ENCODE measurements at regions not wholly inside any gene's neighbourhood (a gene's known extent, or its start where the extent isn't known, plus 50 kb on each side); places are given as distances from the start of the nearest gene placed in this dataset.
A peak's percentile ranks its signal among the peaks of the same experiment; 100 is the strongest.

DNA sequence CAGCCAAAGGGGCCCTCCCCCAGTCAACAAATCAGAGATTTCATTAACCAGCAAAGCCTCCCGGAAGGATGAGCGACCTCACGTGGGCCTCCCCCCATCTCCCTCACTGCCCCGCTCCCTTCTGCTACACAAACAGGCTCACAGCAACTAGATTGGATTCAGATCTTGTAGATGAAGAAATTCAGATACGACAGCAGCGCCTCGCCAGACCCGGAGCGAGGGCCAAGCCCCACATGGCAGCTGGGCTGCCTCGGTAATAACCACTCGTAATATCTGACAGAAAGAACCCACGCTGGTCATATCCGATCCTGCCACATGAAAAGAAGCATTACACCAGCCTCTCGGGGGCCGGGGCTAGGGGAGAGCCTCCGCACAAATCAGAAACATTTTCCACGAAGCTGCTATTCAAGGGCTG is 581.3 kb downstream of the BCOR start:
- ATAC-seq, result no peak
- TF ChIP-seq, protein P1, sequence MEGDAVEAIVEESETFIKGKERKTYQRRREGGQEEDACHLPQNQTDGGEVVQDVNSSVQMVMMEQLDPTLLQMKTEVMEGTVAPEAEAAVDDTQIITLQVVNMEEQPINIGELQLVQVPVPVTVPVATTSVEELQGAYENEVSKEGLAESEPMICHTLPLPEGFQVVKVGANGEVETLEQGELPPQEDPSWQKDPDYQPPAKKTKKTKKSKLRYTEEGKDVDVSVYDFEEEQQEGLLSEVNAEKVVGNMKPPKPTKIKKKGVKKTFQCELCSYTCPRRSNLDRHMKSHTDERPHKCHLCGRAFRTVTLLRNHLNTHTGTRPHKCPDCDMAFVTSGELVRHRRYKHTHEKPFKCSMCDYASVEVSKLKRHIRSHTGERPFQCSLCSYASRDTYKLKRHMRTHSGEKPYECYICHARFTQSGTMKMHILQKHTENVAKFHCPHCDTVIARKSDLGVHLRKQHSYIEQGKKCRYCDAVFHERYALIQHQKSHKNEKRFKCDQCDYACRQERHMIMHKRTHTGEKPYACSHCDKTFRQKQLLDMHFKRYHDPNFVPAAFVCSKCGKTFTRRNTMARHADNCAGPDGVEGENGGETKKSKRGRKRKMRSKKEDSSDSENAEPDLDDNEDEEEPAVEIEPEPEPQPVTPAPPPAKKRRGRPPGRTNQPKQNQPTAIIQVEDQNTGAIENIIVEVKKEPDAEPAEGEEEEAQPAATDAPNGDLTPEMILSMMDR (IDR thresholded peaks at IDR 0.05), result no peak
- Histone ChIP-seq H3K27me3 (ENCODE audit: low read depth) (no peaks in the 10 kb centered on the region), H3K4me1 (no peaks in the 10 kb centered on the region), H3K36me3 (no peaks in the 10 kb centered on the region), H3K9me3 (no peaks in the 10 kb centered on the region), H3K4me3 (no peak overlapping the region), H3K27ac (no peak overlapping the region)
- DNase-seq, result no peak
- intact Hi-C loops (cut with DNase I), result no loop called here

DNA sequence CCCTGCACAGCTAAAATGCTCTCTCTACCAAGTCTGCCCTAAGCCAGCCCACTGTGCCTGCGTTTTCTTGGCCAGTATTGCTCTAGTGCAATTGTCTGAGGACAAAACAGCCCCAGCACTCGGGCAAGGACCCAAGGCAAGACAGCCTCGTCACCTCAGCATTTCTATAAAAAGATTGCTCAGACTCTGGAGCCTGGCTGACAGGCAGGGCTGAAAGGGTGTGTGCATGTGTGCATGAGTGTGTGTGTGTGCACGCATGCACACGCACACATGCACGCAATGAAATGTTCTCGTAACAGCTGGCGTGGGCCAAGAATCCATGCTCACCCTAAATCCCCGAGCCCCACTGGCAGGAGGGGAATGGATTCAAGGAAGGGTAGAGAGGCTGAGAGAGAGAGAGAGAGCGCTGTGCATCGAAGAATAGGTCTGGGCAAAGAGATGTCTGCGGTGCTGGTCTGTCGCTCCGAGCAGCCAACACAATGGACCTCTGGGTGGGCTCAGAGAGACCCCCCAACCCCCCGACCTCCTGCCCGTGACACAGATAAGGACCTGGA is 579.2 kb downstream of the BCOR start:
- no peaks in the 10 kb centered on the region for H3K27me3 ChIP-seq (ENCODE audit: low read depth)
- ATAC-seq (no peak), DNase-seq (no peak)
- intact Hi-C loops (cut with DNase I), result no loop called here
- no peaks in the 10 kb centered on the region for H3K4me1 ChIP-seq
- H3K27ac ChIP-seq, result no peak overlapping the region
- no peak overlapping the region for H3K4me3 ChIP-seq
- H3K36me3 ChIP-seq, result no peaks in the 10 kb centered on the region
- TF ChIP-seq, protein P1 (IDR thresholded peaks at IDR 0.05), result no peak
- no peaks in the 10 kb centered on the region for H3K9me3 ChIP-seq

- ATAC-seq, result no peak
- TF ChIP-seq, protein P1 (IDR thresholded peaks at IDR 0.05), result no peak
Observed at GRCh38 chrX:39519030-39519488, 578.7 kb downstream of the BCOR start.

GRCh38 chrX:39519566-39520301 is 578.0 kb downstream of the BCOR start:
- H3K27ac ChIP-seq, result no peak overlapping the region
- DNase-seq (no peak), ATAC-seq (no peak)
- no peaks in the 10 kb centered on the region for H3K4me1 ChIP-seq
- H3K27me3 ChIP-seq (ENCODE audit: low read depth), result no peaks in the 10 kb centered on the region
- intact Hi-C loops (cut with DNase I), result no loop called here
- TF ChIP-seq, protein P1 (IDR thresholded peaks at IDR 0.05), result no peak
- H3K4me3 ChIP-seq, result no peak overlapping the region
- H3K9me3 ChIP-seq, result no peaks in the 10 kb centered on the region
- no peaks in the 10 kb centered on the region for H3K36me3 ChIP-seq

More at GRCh38 chrX:39519030-39519488, 578.7 kb downstream of the BCOR start:
- H3K4me3 ChIP-seq, result peak overlapping the region; percentile 2
- intact Hi-C loops (cut with DNase I), result no loop called here
- H3K4me1 ChIP-seq, result no peaks in the 10 kb centered on the region
- no peaks in the 10 kb centered on the region for H3K9me3 ChIP-seq
- H3K36me3 ChIP-seq, result no peaks in the 10 kb centered on the region
- H3K27ac ChIP-seq, result no peak overlapping the region
- no peak for DNase-seq
- no peaks in the 10 kb centered on the region for H3K27me3 ChIP-seq (ENCODE audit: low read depth)

DNA sequence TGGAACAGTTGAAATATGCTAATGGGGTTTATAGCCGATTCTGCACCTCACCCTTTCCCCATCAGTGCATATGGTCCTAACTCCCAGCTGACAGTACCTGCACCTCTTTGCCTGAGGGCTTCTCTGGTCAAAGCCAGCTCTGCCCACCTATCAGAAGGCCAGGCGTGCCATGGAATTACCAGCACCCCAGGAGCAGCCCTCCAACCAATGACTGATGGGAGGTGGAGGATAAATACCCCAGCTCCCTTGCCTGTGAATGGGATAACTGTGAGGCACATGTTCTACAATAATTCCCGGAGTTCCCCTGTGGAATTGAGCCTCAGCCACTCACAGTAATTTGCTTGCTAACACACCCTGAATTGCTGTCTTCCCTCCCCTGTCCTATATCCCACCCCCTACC is 572.0 kb downstream of the BCOR start:
- Histone ChIP-seq H3K36me3 (no peaks in the 10 kb centered on the region), H3K27ac (no peak overlapping the region), H3K27me3 (ENCODE audit: low read depth) (no peaks in the 10 kb centered on the region), H3K4me1 (no peaks in the 10 kb centered on the region), H3K9me3 (no peaks in the 10 kb centered on the region), H3K4me3 (no peak overlapping the region)
- ATAC-seq, result no peak
- DNase-seq, result no peak
- TF ChIP-seq, protein P1 (IDR thresholded peaks at IDR 0.05), result no peak
- intact Hi-C loops (cut with DNase I), result no loop called here

Data from lower lobe of right lung (tissue), 2 donors.